ENCODE measurements at regions not wholly inside any gene's neighbourhood (a gene's known extent, or its start where the extent isn't known, plus 50 kb on each side); places are given as distances from the start of the nearest gene placed in this dataset.

DNA sequence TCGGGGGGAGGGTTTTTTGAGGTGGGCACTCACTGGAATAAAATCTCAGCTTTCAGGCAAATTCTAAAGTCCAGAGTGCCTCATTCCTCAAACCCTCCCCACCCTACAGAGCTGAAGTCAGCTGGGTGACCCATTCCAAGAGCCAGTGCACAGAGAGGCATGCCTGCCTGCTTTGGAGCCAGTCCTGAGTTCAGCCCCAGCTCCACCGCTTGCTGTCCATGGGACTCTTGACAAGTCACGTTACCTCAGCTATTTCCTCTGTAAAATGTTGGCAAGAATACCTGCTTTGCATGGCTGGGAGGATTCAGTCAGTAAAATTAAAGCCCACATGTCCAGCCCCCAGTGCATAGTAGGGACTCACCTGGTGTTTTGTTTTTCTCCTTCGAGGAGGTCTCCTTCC is 125.9 kb upstream of the PJA1 start:
- no peak for DNase-seq (ENCODE audit: low spot score)
- no peak overlapping the region for H3K27ac Mint-ChIP-seq
- H3K27me3 Mint-ChIP-seq (ENCODE audit: insufficient read depth): no peaks in the 10 kb centered on the region
- no peaks in the 10 kb centered on the region for H3K36me3 Mint-ChIP-seq (ENCODE audit: low read depth)
- H3K9me3 Mint-ChIP-seq: no peaks in the 10 kb centered on the region
- H3K4me3 Mint-ChIP-seq: no peak overlapping the region
- no peaks in the 10 kb centered on the region for H3K4me1 Mint-ChIP-seq (ENCODE audit: low read depth)
- intact Hi-C loops (cut with micrococcal nuclease): no loop called here

DNA sequence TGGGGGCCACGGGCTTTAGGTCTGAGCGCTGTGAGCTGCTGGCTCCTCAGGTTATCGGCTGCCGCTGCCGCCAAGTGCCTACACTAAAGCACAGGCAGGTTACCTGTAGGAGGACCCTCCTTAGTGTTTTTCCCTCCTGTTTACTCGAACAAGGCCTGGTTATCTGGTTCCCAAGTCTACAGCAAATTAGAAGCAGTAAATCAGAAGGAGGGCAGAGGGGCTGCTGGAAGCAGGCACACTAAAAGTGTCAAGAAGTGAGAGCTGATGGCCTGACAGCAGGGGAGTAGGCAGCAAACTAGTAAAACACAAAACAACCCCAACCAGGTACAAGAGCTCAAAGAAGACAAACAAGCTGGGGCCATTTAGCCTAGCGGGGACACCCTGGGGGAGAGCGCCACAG is 125.0 kb upstream of the PJA1 start:
- H3K27ac Mint-ChIP-seq: no peak overlapping the region
- no peaks in the 10 kb centered on the region for H3K27me3 Mint-ChIP-seq (ENCODE audit: insufficient read depth)
- no peaks in the 10 kb centered on the region for H3K9me3 Mint-ChIP-seq
- H3K36me3 Mint-ChIP-seq (ENCODE audit: low read depth): no peaks in the 10 kb centered on the region
- H3K4me3 Mint-ChIP-seq: no peak overlapping the region
- H3K4me1 Mint-ChIP-seq (ENCODE audit: low read depth): no peaks in the 10 kb centered on the region
- DNase-seq (ENCODE audit: low spot score): no peak
- intact Hi-C loops (cut with micrococcal nuclease): no loop called here

DNA sequence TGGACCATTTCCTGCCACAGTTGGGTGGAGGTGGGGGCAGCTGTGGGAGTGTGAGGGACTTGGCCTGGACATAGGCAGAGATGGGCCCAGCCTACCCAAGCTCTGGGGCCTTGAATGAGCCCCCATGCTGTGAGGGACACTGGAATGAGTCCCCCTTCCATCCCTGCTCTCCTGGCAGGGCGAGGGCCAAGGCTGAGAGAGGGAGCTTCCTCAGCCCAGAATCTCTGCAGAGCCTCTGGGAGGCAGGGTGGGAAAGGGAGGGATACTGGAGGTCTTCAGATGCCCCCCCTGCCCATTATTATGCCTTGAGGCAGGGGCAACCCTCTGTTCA is 124.5 kb upstream of the PJA1 start:
- Mint-ChIP-seq H3K4me1 (ENCODE audit: low read depth) (no peaks in the 10 kb centered on the region), H3K9me3 (no peaks in the 10 kb centered on the region), H3K4me3 (no peak overlapping the region), H3K36me3 (ENCODE audit: low read depth) (no peaks in the 10 kb centered on the region), H3K27ac (no peak overlapping the region), H3K27me3 (ENCODE audit: insufficient read depth) (no peaks in the 10 kb centered on the region)
- DNase-seq (ENCODE audit: low spot score): no peak
- intact Hi-C loops (cut with micrococcal nuclease): loop anchor here (5.0 kb wide), 3 partner anchors 197 to 843 kb away; partner anchors contain the start of gene IGBP1

DNA sequence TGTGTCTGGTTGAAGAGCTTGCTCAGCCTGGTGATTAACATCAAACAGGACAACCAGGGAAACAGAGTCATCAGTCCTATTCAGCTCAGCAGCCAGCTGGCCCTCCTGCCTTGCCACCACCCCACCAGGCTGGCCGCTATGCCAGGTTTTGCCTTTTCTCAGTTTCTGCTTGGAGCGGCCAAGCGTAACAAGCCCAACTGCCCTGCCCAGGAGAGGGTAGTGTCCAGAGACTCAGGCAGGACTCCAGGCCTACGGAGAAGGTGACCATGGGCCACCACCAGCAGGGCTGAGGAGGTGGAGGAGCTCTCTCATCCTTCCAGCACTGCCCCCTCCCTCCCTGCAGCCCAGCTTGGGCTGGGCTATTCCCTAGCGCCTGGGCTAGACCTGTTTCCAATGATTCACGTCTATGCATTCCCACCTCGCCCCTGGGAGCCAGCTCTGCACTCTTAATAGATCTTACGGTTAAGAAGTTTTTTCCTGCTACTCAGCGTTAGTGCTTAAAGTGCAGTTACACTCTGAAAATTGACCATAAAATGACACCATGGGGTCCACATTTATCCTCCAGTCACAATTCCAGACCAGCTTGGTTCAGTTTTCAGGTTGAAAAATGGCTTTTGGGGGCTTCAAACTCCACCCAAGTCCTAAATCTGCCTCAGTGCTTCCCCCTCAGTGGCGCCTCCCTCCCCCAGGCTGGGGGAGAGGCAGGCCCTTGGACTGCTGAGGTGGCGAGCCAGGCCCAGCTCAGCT is 124.0 kb upstream of the PJA1 start:
- H3K27ac Mint-ChIP-seq: no peak overlapping the region
- DNase-seq (ENCODE audit: low spot score): no peak
- intact Hi-C loops (cut with micrococcal nuclease): loop anchor here (5.0 kb wide), 3 partner anchors 197 to 843 kb away; partner anchors contain the start of gene IGBP1

DNA sequence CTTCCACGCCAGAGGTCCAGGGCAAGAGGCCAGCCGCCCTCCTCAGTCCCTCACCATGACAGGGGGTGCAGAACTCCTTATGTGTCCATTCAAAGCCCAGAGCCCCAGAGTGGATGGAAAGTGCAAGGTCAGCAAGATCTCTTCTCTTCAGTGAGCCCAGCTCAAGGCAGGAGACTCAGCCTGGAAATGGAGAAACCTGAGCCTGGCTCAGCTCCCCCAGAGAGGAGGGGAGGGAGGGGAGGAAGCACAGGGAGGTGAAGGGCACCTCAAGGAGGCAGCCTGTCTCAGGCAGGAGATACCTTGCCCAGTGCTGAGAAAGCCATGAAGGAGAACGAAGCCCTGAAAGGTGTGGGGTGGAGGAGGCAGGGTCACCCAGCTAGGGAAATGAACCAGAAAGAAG is 121.8 kb upstream of the PJA1 start:
- Mint-ChIP-seq H3K36me3 (ENCODE audit: low read depth) (no peaks in the 10 kb centered on the region), H3K27me3 (ENCODE audit: insufficient read depth) (no peaks in the 10 kb centered on the region), H3K27ac (no peak overlapping the region), H3K4me1 (ENCODE audit: low read depth) (no peaks in the 10 kb centered on the region), H3K4me3 (no peak overlapping the region), H3K9me3 (no peaks in the 10 kb centered on the region)
- intact Hi-C loops (cut with micrococcal nuclease): loop anchor here (5.0 kb wide), 3 partner anchors 195 to 845 kb away; partner anchors contain the start of gene IGBP1
- no peak for DNase-seq (ENCODE audit: low spot score)

More for the DNA sequence above, 124.0 kb upstream of the PJA1 start:
- Mint-ChIP-seq H3K9me3 (no peaks in the 10 kb centered on the region), H3K4me1 (ENCODE audit: low read depth) (no peaks in the 10 kb centered on the region), H3K36me3 (ENCODE audit: low read depth) (no peaks in the 10 kb centered on the region), H3K4me3 (no peak overlapping the region), H3K27me3 (ENCODE audit: insufficient read depth) (no peaks in the 10 kb centered on the region)

DNA sequence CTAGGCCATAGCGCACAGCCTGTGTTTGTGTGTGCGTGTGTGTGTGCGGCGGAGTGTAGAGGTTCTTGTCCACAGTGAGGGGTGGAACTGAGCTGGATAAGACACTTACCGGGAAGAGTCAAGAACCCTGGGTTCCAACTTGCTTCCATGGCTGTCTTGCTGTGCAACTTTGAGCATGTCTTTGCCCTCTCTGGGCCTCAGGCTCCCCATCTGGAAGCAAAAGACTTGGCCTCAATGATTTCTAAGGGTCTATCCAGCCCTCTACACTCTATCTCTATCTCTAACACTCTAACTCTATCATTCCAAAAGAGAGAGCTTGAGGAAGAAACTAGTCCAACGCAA is 121.3 kb upstream of the PJA1 start:
- H3K27me3 Mint-ChIP-seq (ENCODE audit: insufficient read depth): no peaks in the 10 kb centered on the region

DNA sequence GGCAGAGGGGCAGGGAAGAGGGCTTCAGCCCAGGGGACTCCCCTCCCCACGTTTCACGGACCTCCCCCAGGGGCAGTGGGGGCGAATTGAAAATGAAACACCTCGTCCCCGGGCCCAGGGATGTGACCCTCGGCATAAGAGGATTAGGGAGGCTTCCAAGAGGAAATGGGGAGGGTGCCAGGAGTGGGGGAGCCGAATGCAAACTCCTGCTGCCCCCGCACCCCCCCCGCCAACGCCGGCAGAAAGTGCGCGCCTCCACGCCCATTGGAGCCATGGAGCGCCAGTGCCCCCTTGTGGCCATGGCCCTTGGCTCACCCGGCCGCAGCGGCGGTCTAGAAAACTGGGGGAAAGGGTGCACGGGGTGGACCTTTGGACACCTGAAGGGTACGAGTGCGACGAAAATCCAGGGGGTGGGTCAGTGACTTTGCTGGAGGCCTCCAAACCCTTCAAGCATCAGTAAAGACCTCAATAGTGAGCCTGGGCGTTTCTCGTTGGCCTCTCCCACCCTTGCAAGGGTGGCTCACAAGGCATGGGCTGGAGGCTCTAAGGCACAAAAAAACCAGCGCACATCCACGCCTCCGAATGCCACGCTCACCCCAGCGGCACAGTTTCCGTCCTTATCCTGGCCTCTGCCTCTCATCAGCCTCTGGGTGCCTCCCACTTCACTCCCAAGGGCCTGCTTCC is 120.8 kb upstream of the PJA1 start:
- Mint-ChIP-seq H3K36me3 (ENCODE audit: low read depth) (no peaks in the 10 kb centered on the region), H3K27ac (no peak overlapping the region), H3K4me1 (ENCODE audit: low read depth) (no peaks in the 10 kb centered on the region), H3K27me3 (ENCODE audit: insufficient read depth) (no peaks in the 10 kb centered on the region), H3K4me3 (no peak overlapping the region), H3K9me3 (no peaks in the 10 kb centered on the region)
- peak; percentile 30 for DNase-seq (ENCODE audit: low spot score)
- intact Hi-C loops (cut with micrococcal nuclease): loop anchor here (1.0 to 5.0 kb wide), 5 partner anchors 64 to 846 kb away; partner anchors contain the start of gene IGBP1

More for the DNA sequence above, 121.3 kb upstream of the PJA1 start:
- no peaks in the 10 kb centered on the region for H3K4me1 Mint-ChIP-seq (ENCODE audit: low read depth)
- H3K27ac Mint-ChIP-seq: no peak overlapping the region
- intact Hi-C loops (cut with micrococcal nuclease): loop anchor here (1.0 to 5.0 kb wide), 5 partner anchors 64 to 846 kb away; partner anchors contain the start of gene IGBP1
- H3K9me3 Mint-ChIP-seq: no peaks in the 10 kb centered on the region
- DNase-seq (ENCODE audit: low spot score): no peak
- H3K36me3 Mint-ChIP-seq (ENCODE audit: low read depth): no peaks in the 10 kb centered on the region
- H3K4me3 Mint-ChIP-seq: no peak overlapping the region

DNA sequence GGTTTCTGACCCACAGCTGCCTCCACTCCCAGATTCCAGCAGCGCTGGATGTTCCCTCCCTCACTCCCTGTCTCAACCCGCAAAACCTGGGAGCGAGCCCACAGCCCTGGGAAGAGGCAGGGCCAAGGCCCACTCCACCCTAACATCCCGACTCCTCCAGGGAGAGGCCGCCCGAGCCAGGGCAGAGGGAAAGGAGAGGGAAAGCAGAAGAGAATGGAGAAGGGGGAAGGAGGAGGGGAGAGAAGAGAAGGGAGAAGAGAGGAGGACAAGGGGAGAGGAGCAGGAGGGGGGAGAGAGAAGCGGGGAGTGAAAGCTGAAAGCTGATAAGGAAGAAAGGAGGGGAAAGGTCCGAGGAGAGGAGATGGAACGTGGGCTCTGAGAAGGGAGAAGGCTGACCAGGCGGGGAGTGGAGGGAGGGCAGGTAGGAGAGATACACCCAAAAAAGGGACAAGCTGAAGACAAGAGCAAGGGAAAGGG is 120.2 kb upstream of the PJA1 start:
- intact Hi-C loops (cut with micrococcal nuclease): loop anchor here (5.0 kb wide), 3 partner anchors 193 to 847 kb away; partner anchors contain the start of gene IGBP1
- Mint-ChIP-seq H3K36me3 (ENCODE audit: low read depth) (no peaks in the 10 kb centered on the region), H3K27me3 (ENCODE audit: insufficient read depth) (no peaks in the 10 kb centered on the region), H3K4me3 (no peak overlapping the region), H3K4me1 (ENCODE audit: low read depth) (no peaks in the 10 kb centered on the region), H3K27ac (no peak overlapping the region), H3K9me3 (no peaks in the 10 kb centered on the region)
- no peak for DNase-seq (ENCODE audit: low spot score)

DNA sequence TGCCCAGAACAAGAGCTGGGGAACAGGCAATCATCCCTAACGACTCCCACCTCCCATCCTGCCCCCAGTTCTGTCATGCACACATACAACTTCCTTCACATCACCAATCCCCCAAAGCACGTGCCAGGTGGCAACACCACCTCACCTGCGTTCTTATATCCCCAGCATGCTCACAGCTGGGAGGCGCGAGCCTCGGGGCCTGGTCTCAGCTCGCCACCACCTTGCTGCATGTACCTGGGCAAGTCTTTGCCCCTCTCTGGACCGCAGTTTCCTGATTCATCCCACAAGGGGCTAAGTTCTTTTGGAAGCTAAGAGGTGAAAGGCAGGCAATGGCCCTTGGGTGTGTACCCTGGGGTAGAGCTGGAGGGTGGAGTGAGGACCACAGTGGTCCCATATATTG is 119.2 kb upstream of the PJA1 start:
- H3K4me1 Mint-ChIP-seq (ENCODE audit: low read depth): no peaks in the 10 kb centered on the region
- intact Hi-C loops (cut with micrococcal nuclease): no loop called here
- H3K4me3 Mint-ChIP-seq: no peak overlapping the region
- H3K27me3 Mint-ChIP-seq (ENCODE audit: insufficient read depth): no peaks in the 10 kb centered on the region
- H3K9me3 Mint-ChIP-seq: no peaks in the 10 kb centered on the region
- no peak for DNase-seq (ENCODE audit: low spot score)
- H3K36me3 Mint-ChIP-seq (ENCODE audit: low read depth): no peaks in the 10 kb centered on the region
- H3K27ac Mint-ChIP-seq: no peak overlapping the region

DNA sequence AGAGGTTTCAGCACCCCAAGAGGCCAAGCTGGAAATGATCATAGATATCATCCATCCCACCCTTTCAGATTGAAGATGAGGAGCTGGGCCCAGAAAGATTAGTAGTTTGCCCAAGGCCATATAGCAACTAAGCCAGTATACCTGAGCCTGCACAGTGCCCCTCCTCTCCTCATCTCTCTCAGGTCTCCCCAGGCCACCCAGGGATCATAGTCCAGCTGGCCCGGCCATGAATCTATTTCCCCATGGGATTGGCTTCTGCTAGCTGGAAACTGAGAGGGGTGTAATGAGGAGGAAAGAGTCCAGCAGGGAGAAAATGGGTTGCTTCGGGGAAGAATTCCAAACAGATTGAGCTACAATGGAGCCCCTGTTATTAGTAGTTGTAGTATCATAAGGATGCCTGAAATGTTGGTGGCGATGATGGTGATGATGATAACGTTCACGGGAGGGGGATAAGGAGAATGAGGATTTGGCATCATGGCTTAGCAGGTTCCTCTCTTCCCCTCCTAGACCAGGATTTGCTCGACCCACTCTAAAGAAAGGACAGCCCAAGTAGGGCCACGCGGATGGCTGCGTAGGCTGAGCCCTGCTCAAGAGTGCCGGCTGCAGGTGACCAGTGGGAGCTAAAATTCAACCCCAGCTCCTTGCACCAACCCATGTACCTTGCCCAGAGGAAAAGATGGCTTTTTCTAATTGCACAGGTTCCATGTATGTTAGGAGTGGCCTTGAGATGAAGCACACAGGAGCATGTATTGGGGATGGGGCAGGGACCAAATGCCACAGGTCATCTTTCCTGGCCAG is 117.8 kb upstream of the PJA1 start:
- no peak for DNase-seq (ENCODE audit: low spot score)
- H3K27me3 Mint-ChIP-seq (ENCODE audit: insufficient read depth): no peaks in the 10 kb centered on the region
- H3K9me3 Mint-ChIP-seq: no peaks in the 10 kb centered on the region
- intact Hi-C loops (cut with micrococcal nuclease): no loop called here
- H3K4me3 Mint-ChIP-seq: no peak overlapping the region
- H3K4me1 Mint-ChIP-seq (ENCODE audit: low read depth): no peaks in the 10 kb centered on the region
- no peak overlapping the region for H3K27ac Mint-ChIP-seq
- H3K36me3 Mint-ChIP-seq (ENCODE audit: low read depth): no peaks in the 10 kb centered on the region

DNA sequence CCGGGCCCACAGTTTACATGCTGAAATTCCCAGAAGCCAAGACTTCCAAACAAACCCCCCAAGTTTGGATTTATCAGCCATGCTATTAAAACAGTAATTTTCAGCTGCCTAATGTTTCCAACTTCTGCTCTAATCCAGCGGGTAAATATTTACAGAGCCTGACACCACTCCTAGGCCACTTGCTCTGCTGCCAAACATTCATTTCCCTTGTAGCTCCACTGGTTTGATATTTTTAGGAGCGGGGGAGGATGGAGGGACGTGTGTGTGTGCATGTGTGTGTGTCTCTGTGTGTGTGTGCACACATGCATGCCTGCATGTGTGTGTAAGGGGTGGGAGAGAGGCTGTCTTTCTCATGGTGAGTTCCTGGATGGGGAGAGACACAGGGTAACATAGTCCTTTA is 115.7 kb upstream of the PJA1 start:
- H3K27ac Mint-ChIP-seq: no peak overlapping the region
- H3K4me1 Mint-ChIP-seq (ENCODE audit: low read depth): no peaks in the 10 kb centered on the region
- H3K36me3 Mint-ChIP-seq (ENCODE audit: low read depth): no peaks in the 10 kb centered on the region
- no peaks in the 10 kb centered on the region for H3K27me3 Mint-ChIP-seq (ENCODE audit: insufficient read depth)
- no peak for DNase-seq (ENCODE audit: low spot score)
- no peak overlapping the region for H3K4me3 Mint-ChIP-seq
- intact Hi-C loops (cut with micrococcal nuclease): no loop called here
- H3K9me3 Mint-ChIP-seq: no peaks in the 10 kb centered on the region

DNA sequence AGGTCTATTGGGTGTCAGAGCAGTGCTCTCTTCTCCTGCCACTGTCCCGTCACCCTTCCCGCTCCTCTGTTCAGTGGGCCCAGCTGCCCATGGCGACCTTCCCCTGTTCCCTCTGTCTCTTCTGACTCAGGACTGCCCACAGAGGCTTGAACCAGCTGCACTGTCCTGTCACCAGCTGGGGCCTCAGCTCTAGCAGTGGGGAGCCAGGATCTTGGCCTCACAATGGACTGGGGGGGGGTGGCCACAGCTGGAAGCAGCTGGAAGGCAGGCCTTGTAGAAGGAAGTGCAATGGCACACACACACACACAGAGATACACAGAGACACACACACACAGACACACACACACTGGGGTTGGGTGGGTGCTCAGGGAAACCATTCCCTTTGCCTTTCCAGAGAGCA is 114.0 kb upstream of the PJA1 start:
- Mint-ChIP-seq H3K27me3 (ENCODE audit: insufficient read depth) (no peaks in the 10 kb centered on the region), H3K27ac (no peak overlapping the region), H3K9me3 (no peaks in the 10 kb centered on the region), H3K36me3 (ENCODE audit: low read depth) (no peaks in the 10 kb centered on the region), H3K4me1 (ENCODE audit: low read depth) (no peaks in the 10 kb centered on the region), H3K4me3 (no peak overlapping the region)
- intact Hi-C loops (cut with micrococcal nuclease): no loop called here
- no peak for DNase-seq (ENCODE audit: low spot score)
